ENCODE measurements at regions not wholly inside any gene's neighbourhood (a gene's known extent, or its start where the extent isn't known, plus 50 kb on each side); places are given as distances from the start of the nearest gene placed in this dataset.
"Not testable (repeated sequence)": the region's sequence is repeated elsewhere in the genome, so short reads cannot be mapped to it uniquely, and the experiment has no call there.

DNA sequence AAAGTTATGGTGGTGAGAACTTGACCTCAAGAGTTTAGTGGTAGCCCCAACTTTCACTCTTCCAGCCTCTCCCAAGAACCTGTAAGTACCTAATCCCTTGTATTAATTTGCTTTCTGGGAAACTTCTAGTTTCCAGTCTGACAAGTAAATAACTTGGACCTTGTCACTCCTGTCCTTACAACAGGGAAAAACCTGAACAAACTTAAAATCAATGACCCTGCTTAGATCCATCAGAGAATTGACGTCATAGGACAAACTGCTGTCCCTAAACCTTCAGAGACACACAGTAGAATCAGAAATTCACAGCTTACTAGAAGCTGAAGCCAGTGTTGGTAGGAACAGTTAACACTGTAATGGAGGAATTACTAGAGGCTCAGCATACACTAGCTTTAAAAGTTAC is 60.0 kb upstream of the DCLK2 start:
- DNase-seq (ENCODE audit: low read depth in 4 of 4, low spot score in 3 of 4): no peak

DNA sequence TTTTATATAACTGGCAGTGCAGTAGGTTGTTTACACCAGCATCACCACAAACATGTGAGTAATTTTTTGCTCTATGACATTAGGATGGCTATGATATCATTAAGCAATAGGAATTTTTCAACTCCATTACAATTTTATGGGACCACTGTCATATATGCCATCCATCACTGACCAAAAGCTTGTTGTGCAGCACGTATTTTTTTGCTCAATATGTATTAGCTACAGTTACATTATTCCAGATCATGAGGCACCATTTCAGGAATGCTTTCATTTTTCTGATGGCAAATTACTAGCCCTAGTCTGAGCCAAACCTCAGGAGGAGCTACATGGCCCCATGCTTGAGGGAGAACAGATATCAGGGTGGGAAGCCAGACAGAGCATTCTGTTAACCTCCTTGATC is 56.8 kb upstream of the DCLK2 start:
- no peak for DNase-seq (ENCODE audit: low read depth in 4 of 4, low spot score in 3 of 4)

DNA sequence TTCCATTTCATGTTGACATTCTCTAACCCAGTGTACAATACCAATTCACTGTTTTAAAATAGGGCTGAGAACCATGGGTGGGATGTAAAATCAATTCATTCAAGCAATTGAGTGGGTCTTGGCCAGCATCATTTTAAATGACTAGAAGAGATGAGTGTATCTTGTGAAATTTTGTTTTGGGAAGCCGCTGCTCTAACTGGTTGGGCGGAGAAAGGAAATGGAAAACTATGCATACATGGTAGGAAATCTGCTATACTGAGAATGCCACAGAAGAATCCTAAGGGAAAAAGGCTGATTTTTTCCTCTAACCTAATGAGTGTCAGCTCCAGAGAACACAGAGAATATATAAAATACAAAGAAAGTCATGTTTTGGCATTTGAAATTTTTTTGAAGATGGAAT is 54.8 kb upstream of the DCLK2 start:
- DNase-seq (ENCODE audit: low read depth in 4 of 4, low spot score in 3 of 4): no peak

DNA sequence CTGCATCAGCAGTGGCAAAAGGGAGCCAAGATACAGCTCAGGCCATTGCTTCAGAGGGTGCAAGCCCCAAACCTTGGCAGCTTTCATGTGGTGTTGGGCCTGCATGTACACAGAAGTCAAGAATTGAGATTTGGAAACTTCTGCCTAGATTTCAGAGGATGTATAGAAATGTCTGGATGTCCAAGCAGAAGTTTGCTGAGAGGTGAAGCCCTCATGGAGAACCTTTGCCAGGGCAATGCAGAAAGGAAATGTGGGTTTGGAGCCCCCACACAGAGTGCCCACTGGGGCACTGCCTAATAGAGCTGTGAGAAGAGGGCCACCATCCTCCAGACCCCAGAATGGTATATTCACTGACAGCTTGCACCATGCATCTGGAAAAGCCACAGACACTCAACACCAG is 51.3 kb upstream of the DCLK2 start:
- DNase-seq (ENCODE audit: low read depth in 4 of 4, low spot score in 3 of 4): not testable (repeated sequence)
